SK-N-MC (cell line): ENCODE measurements at regions not wholly inside any gene's neighbourhood (a gene's known extent, or its start where the extent isn't known, plus 50 kb on each side); places are given as distances from the start of the nearest gene placed in this dataset.

ENCODE experiments used
- EZH2 ChIP-seq: fragments of 200-600 bp; sonication (generic); IDR thresholded peaks from one replicate; pipeline ENCODE4 v1.6.1; 2017; ENCODE audit warnings: antibody characterized with exemption
- FOXP2 ChIP-seq: optimal IDR thresholded peaks from 2 replicates; pipeline ENCODE3; 2011; ENCODE audit warnings: mild to moderate bottlenecking, moderate library complexity; ENCODE audit not compliant: insufficient read depth; ENCODE audit errors: extremely low read length, control extremely low read depth
- POLR2AphosphoS5 ChIP-seq: IDR thresholded peaks from 2 replicates; pipeline ENCODE4 v1.6.1; 2012; ENCODE audit warnings: mild to moderate bottlenecking, low read depth, low read length, borderline replicate concordance

GRCh38 chr5:117379521-117379920 is 804.9 kb upstream of the SEMA6A start:
- no peak for TF ChIP-seq POLR2AphosphoS5
- no peak for TF ChIP-seq EZH2
- no peak for TF ChIP-seq FOXP2
